ENCODE measurements at regions not wholly inside any gene's neighbourhood (a gene's known extent, or its start where the extent isn't known, plus 50 kb on each side); places are given as distances from the start of the nearest gene placed in this dataset.

- H3K27me3 ChIP-seq (ENCODE audit: control insufficient read depth in 4 of 4, insufficient read depth in 4 of 4, low read length in 3 of 4) = no peaks in the 10 kb centered on the region
- DNase-seq (ENCODE audit: low spot score) = no peak
- H3K27ac ChIP-seq (ENCODE audit: low read depth in 1 of 2, low read length in 2 of 2) = no peak overlapping the region
- H3K4me1 ChIP-seq (ENCODE audit: control insufficient read depth in 4 of 4, insufficient read depth in 4 of 4, low read length in 3 of 4) = peaks cover 0 to 17% (median 5%) of the 10 kb centered on the region in 4 donors
- 40% methylated on average over 2 of the region's 2 CpGs for WGBS
- H3K4me3 ChIP-seq (ENCODE audit: low read depth in 1 of 3, low read length in 3 of 3) = no peak overlapping the region
- TF ChIP-seq HNF4A (conservative IDR thresholded peaks at IDR 0.05) (peak in 1 of 2 donors; percentile 14), YY1 (IDR thresholded peaks at IDR 0.05) (no peak)
- H3K36me3 ChIP-seq (ENCODE audit: control insufficient read depth in 4 of 4, insufficient read depth in 3 of 4, low read depth in 1 of 4, low read length in 3 of 4) = no peaks in the 10 kb centered on the region
- H3K9ac ChIP-seq (ENCODE audit: low read depth in 1 of 2, low read length in 2 of 2) = no peak overlapping the region
- no peaks in the 10 kb centered on the region for H3K9me3 ChIP-seq (ENCODE audit: control insufficient read depth in 4 of 4, low read length in 3 of 4)
Observed at GRCh38 chr6:101011186-101011585, 130.1 kb upstream of the ASCC3 start.

- 94% methylated on average over 2 of the region's 2 CpGs for WGBS
- no peak overlapping the region for H3K9ac ChIP-seq (ENCODE audit: low read depth in 1 of 2, low read length in 2 of 2)
- H3K27ac ChIP-seq (ENCODE audit: low read depth in 1 of 2, low read length in 2 of 2) = no peak overlapping the region
- H3K4me3 ChIP-seq (ENCODE audit: low read depth in 1 of 3, low read length in 3 of 3) = no peak overlapping the region
- no peaks in the 10 kb centered on the region for H3K36me3 ChIP-seq (ENCODE audit: control insufficient read depth in 4 of 4, insufficient read depth in 3 of 4, low read depth in 1 of 4, low read length in 3 of 4)
- H3K27me3 ChIP-seq (ENCODE audit: control insufficient read depth in 4 of 4, insufficient read depth in 4 of 4, low read length in 3 of 4) = no peaks in the 10 kb centered on the region
- no peak for DNase-seq (ENCODE audit: low spot score)
- H3K9me3 ChIP-seq (ENCODE audit: control insufficient read depth in 4 of 4, low read length in 3 of 4) = no peaks in the 10 kb centered on the region
- TF ChIP-seq HNF4G (IDR thresholded peaks at IDR 0.05) (no peak), MAX (IDR thresholded peaks at IDR 0.05) (no peak), GABPA (IDR thresholded peaks at IDR 0.05 in 1 of 2, conservative IDR thresholded peaks at IDR 0.05 in 1 of 2) (no peak), FOXA1 (IDR thresholded peaks at IDR 0.05) (no peak)
- H3K4me1 ChIP-seq (ENCODE audit: control insufficient read depth in 4 of 4, insufficient read depth in 4 of 4, low read length in 3 of 4) = peaks cover 0 to 20% (median 5%) of the 10 kb centered on the region in 4 donors
Observed at GRCh38 chr6:101013612-101014195, 132.6 kb upstream of the ASCC3 start.

- peak overlapping the region in 1 of 2 donors; percentile 20 for H3K27ac ChIP-seq (ENCODE audit: low read depth in 1 of 2, low read length in 2 of 2)
- peaks cover 0 to 20% (median 5%) of the 10 kb centered on the region in 4 donors for H3K4me1 ChIP-seq (ENCODE audit: control insufficient read depth in 4 of 4, insufficient read depth in 4 of 4, low read length in 3 of 4)
- WGBS = 36% methylated on average over 1 of the region's 1 CpG
- H3K9me3 ChIP-seq (ENCODE audit: control insufficient read depth in 4 of 4, low read length in 3 of 4) = no peaks in the 10 kb centered on the region
- H3K36me3 ChIP-seq (ENCODE audit: control insufficient read depth in 4 of 4, insufficient read depth in 3 of 4, low read depth in 1 of 4, low read length in 3 of 4) = no peaks in the 10 kb centered on the region
- H3K9ac ChIP-seq (ENCODE audit: low read depth in 1 of 2, low read length in 2 of 2) = no peak overlapping the region
- H3K27me3 ChIP-seq (ENCODE audit: control insufficient read depth in 4 of 4, insufficient read depth in 4 of 4, low read length in 3 of 4) = no peaks in the 10 kb centered on the region
- TF ChIP-seq RAD21 (IDR thresholded peaks at IDR 0.05) (peak; percentile 41 to 50), HNF4A (conservative IDR thresholded peaks at IDR 0.05) (peak; percentile 94 to 95), ATF3 (IDR thresholded peaks at IDR 0.05) (no peak), HNF4G (IDR thresholded peaks at IDR 0.05) (peak; percentile 79), JUND (IDR thresholded peaks at IDR 0.05) (peak; percentile 43 to 52), EGR1 (IDR thresholded peaks at IDR 0.05; ENCODE audit: low read depth in 2 of 2) (no peak), CTCF (IDR thresholded peaks at IDR 0.05; ENCODE audit: low read depth, low read length, missing input control) (no peak), NR2F2 (IDR thresholded peaks at IDR 0.05) (no peak), MAX (IDR thresholded peaks at IDR 0.05) (peak; percentile 40), SP1 (IDR thresholded peaks at IDR 0.05) (peak; percentile 65), FOXA2 (IDR thresholded peaks at IDR 0.05) (peak; percentile 33), GABPA (IDR thresholded peaks at IDR 0.05 in 1 of 2, conservative IDR thresholded peaks at IDR 0.05 in 1 of 2) (no peak), YY1 (IDR thresholded peaks at IDR 0.05) (peak; percentile 64), FOXA1 (IDR thresholded peaks at IDR 0.05) (no peak), RXRA (IDR thresholded peaks at IDR 0.05) (peak; percentile 72 to 80)
- DNase-seq (ENCODE audit: low spot score) = no peak
- H3K4me3 ChIP-seq (ENCODE audit: low read depth in 1 of 3, low read length in 3 of 3) = no peak overlapping the region
Observed at GRCh38 chr6:101015541-101015940, 134.4 kb upstream of the ASCC3 start.
